Panc1 (cell line): ENCODE measurements at regions not wholly inside any gene's neighbourhood (a gene's known extent, or its start where the extent isn't known, plus 50 kb on each side); places are given as distances from the start of the nearest gene placed in this dataset.

Experiments used
- CTCF ChIP-seq: fragments of 450-650 bp; IDR thresholded peaks from 2 replicates; pipeline ENCODE4 v1.5.1; 2017; ENCODE audit warnings: mild to moderate bottlenecking
- SIN3A ChIP-seq: IDR thresholded peaks from 2 replicates; pipeline ENCODE4 v1.6.1; 2012; ENCODE audit warnings: low read depth, mild to moderate bottlenecking, low read length, moderate library complexity, borderline replicate concordance; ENCODE audit not compliant: insufficient read depth
- TCF7L2 ChIP-seq: IDR thresholded peaks from 2 replicates; pipeline ENCODE4 v1.6.1; 2011; ENCODE audit warnings: mild to moderate bottlenecking, low read depth, low read length, inconsistent platforms

- TF ChIP-seq CTCF, result no peak
- no peak for TF ChIP-seq SIN3A
- no peak for TF ChIP-seq TCF7L2
These were observed 125.2 kb upstream of the EYA4 start for GRCh38 chr6:133115946-133116345.
